HG02885 (cell line): ENCODE measurements at regions not wholly inside any gene's neighbourhood (a gene's known extent, or its start where the extent isn't known, plus 50 kb on each side); places are given as distances from the start of the nearest gene placed in this dataset.

Experiments used
- ATAC-seq: cut with Tn5 transposase; IDR thresholded peaks from one replicate; pipeline ENCODE4 v1.9.1; 2021; ENCODE audit warnings: mild to moderate bottlenecking; ENCODE audit not compliant: unreplicated experiment, poor library complexity

- no peak for ATAC-seq
These were observed 698.5 kb upstream of the RBFOX1 start for GRCh38 chr16:6634151-6634550.

GRCh38 chr16:6633456-6633855 is 699.2 kb upstream of the RBFOX1 start:
- no peak for ATAC-seq

GRCh38 chr16:6629110-6629509 is 703.5 kb upstream of the RBFOX1 start:
- ATAC-seq, result no peak

GRCh38 chr16:6625606-6626005 is 707.0 kb upstream of the RBFOX1 start:
- ATAC-seq, result no peak

GRCh38 chr16:6618874-6619273 is 713.8 kb upstream of the RBFOX1 start:
- ATAC-seq, result no peak

GRCh38 chr16:6616746-6617145 is 715.9 kb upstream of the RBFOX1 start:
- no peak for ATAC-seq

GRCh38 chr16:6615636-6616035 is 717.0 kb upstream of the RBFOX1 start:
- no peak for ATAC-seq

- ATAC-seq, result no peak
These were observed 721.1 kb upstream of the RBFOX1 start for GRCh38 chr16:6611535-6611934.

- no peak for ATAC-seq
These were observed 727.2 kb upstream of the RBFOX1 start for GRCh38 chr16:6605490-6605889.

- ATAC-seq, result no peak
These were observed 728.8 kb upstream of the RBFOX1 start for GRCh38 chr16:6603780-6604325.

- ATAC-seq, result no peak
These were observed 730.2 kb upstream of the RBFOX1 start for GRCh38 chr16:6602405-6602804.

- no peak for ATAC-seq
These were observed 732.5 kb upstream of the RBFOX1 start for GRCh38 chr16:6600167-6600566.

- ATAC-seq, result no peak
These were observed 738.8 kb upstream of the RBFOX1 start for GRCh38 chr16:6593799-6594198.

- ATAC-seq, result no peak
These were observed 756.0 kb upstream of the RBFOX1 start for GRCh38 chr16:6576606-6577005.

- ATAC-seq, result no peak
These were observed 756.5 kb upstream of the RBFOX1 start for GRCh38 chr16:6576113-6576512.

- ATAC-seq, result no peak
These were observed 758.5 kb upstream of the RBFOX1 start for GRCh38 chr16:6574146-6574545.

GRCh38 chr16:6573577-6573976 is 759.1 kb upstream of the RBFOX1 start:
- ATAC-seq, result no peak

- ATAC-seq, result no peak
These were observed 761.6 kb upstream of the RBFOX1 start for GRCh38 chr16:6571044-6571443.

- ATAC-seq, result no peak
These were observed 762.1 kb upstream of the RBFOX1 start for GRCh38 chr16:6570530-6570929.

GRCh38 chr16:6562986-6563385 is 769.7 kb upstream of the RBFOX1 start:
- ATAC-seq, result no peak

GRCh38 chr16:6560306-6561100 is 772.1 kb upstream of the RBFOX1 start:
- no peak for ATAC-seq

GRCh38 chr16:6558661-6559060 is 774.0 kb upstream of the RBFOX1 start:
- no peak for ATAC-seq
